ENCODE measurements at regions not wholly inside any gene's neighbourhood (a gene's known extent, or its start where the extent isn't known, plus 50 kb on each side); places are given as distances from the start of the nearest gene placed in this dataset.

GRCh38 chr5:62705022-62705421, 126.4 kb downstream of the LRRC70 start:
- Histone ChIP-seq H3K9ac (no peak overlapping the region), H3K27me3 (no peaks in the 10 kb centered on the region), H3F3A (ENCODE audit: low read depth) (peaks cover 4% of the 10 kb centered on the region), H2AFZ (replicated peaks) (no peak overlapping the region), H3K9me3 (ENCODE audit: low read depth) (no peaks in the 10 kb centered on the region), H3K4me1 (peaks cover 9% of the 10 kb centered on the region), H3K79me2 (ENCODE audit: low read depth) (no peaks in the 10 kb centered on the region), H3K4me2 (no peak overlapping the region), H3K27ac (no peak overlapping the region), H4K20me1 (ENCODE audit: low read depth) (no peaks in the 10 kb centered on the region), H3K36me3 (no peaks in the 10 kb centered on the region), H3K4me3 (no peak overlapping the region)
- H3K9me3 Mint-ChIP-seq, result peaks cover 2% of the 10 kb centered on the region
- no peak overlapping the region for H3K4me3 Mint-ChIP-seq
- no peaks in the 10 kb centered on the region for H3K36me3 Mint-ChIP-seq
- H3K4me1 Mint-ChIP-seq, result no peaks in the 10 kb centered on the region
- no peak for DNase-seq (ENCODE audit: low spot score)
- no peak overlapping the region for H3K27ac Mint-ChIP-seq
- H3K27me3 Mint-ChIP-seq (ENCODE audit: insufficient read depth, low read depth), result peaks cover 2% of the 10 kb centered on the region
- TF ChIP-seq EZH2phosphoT487 (IDR thresholded peaks at IDR 0.05) (no peak), EZH2 (IDR thresholded peaks at IDR 0.05) (no peak)
- TF ChIP-seq, protein P1, sequence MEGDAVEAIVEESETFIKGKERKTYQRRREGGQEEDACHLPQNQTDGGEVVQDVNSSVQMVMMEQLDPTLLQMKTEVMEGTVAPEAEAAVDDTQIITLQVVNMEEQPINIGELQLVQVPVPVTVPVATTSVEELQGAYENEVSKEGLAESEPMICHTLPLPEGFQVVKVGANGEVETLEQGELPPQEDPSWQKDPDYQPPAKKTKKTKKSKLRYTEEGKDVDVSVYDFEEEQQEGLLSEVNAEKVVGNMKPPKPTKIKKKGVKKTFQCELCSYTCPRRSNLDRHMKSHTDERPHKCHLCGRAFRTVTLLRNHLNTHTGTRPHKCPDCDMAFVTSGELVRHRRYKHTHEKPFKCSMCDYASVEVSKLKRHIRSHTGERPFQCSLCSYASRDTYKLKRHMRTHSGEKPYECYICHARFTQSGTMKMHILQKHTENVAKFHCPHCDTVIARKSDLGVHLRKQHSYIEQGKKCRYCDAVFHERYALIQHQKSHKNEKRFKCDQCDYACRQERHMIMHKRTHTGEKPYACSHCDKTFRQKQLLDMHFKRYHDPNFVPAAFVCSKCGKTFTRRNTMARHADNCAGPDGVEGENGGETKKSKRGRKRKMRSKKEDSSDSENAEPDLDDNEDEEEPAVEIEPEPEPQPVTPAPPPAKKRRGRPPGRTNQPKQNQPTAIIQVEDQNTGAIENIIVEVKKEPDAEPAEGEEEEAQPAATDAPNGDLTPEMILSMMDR (IDR thresholded peaks at IDR 0.05), result no peak

- Histone ChIP-seq H3K36me3 (no peaks in the 10 kb centered on the region), H3K4me1 (peaks cover 9% of the 10 kb centered on the region)
Observed at GRCh38 chr5:62702126-62702525, 123.5 kb downstream of the LRRC70 start.

DNA sequence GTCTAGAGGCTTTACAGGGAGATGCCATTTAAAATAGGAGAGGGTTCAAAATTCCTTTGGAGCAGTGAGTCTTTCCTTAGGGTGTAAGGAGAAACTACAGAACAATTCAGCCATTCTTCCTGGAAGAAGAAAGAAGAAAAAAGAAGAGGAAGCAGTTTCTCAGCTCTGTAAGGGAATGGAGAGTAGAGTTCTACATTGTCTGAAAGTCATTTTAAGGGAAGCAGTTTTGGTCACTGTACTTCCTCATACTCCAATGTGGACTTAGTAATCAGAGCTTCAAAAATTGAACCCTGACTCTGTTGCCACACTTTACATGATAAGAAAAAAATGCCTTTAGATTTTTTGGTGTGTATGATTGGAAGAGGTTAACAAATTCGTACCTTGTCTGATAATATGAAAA, 122.4 kb downstream of the LRRC70 start:
- no peak overlapping the region for H3K4me3 ChIP-seq
- TF ChIP-seq EZH2 (IDR thresholded peaks at IDR 0.05) (no peak), EZH2phosphoT487 (IDR thresholded peaks at IDR 0.05) (no peak)
- peak overlapping the region; percentile 47 for H3K27ac ChIP-seq
- no peaks in the 10 kb centered on the region for H3K9me3 Mint-ChIP-seq
- no peaks in the 10 kb centered on the region for H3K4me1 Mint-ChIP-seq
- H3K9ac ChIP-seq, result no peak overlapping the region
- no peaks in the 10 kb centered on the region for H4K20me1 ChIP-seq (ENCODE audit: low read depth)
- no peaks in the 10 kb centered on the region for H3K36me3 ChIP-seq
- H3F3A ChIP-seq (ENCODE audit: low read depth), result peaks cover 4% of the 10 kb centered on the region
- H3K79me2 ChIP-seq (ENCODE audit: low read depth), result no peaks in the 10 kb centered on the region
- peak overlapping the region; percentile 21 for H3K4me2 ChIP-seq
- peaks cover 9% of the 10 kb centered on the region for H3K4me1 ChIP-seq
- H3K4me3 Mint-ChIP-seq, result no peak overlapping the region
- H2AFZ ChIP-seq (replicated peaks), result no peak overlapping the region
- peaks cover 4% of the 10 kb centered on the region for H3K27me3 Mint-ChIP-seq (ENCODE audit: insufficient read depth, low read depth)
- no peaks in the 10 kb centered on the region for H3K9me3 ChIP-seq (ENCODE audit: low read depth)
- no peaks in the 10 kb centered on the region for H3K36me3 Mint-ChIP-seq
- DNase-seq (ENCODE audit: low spot score), result no peak
- H3K27me3 ChIP-seq, result no peaks in the 10 kb centered on the region
- no peak overlapping the region for H3K27ac Mint-ChIP-seq

More at GRCh38 chr5:62702126-62702525, 123.5 kb downstream of the LRRC70 start:
- H3K4me1 Mint-ChIP-seq, result no peaks in the 10 kb centered on the region
- Histone ChIP-seq H4K20me1 (ENCODE audit: low read depth) (no peaks in the 10 kb centered on the region), H3F3A (ENCODE audit: low read depth) (peaks cover 4% of the 10 kb centered on the region), H2AFZ (replicated peaks) (no peak overlapping the region), H3K27me3 (no peaks in the 10 kb centered on the region), H3K79me2 (ENCODE audit: low read depth) (no peaks in the 10 kb centered on the region), H3K27ac (no peak overlapping the region), H3K9ac (no peak overlapping the region), H3K4me3 (no peak overlapping the region), H3K4me2 (no peak overlapping the region), H3K9me3 (ENCODE audit: low read depth) (no peaks in the 10 kb centered on the region)
- peaks cover 2% of the 10 kb centered on the region for H3K27me3 Mint-ChIP-seq (ENCODE audit: insufficient read depth, low read depth)
- TF ChIP-seq EZH2 (IDR thresholded peaks at IDR 0.05) (no peak), EZH2phosphoT487 (IDR thresholded peaks at IDR 0.05) (no peak)
- TF ChIP-seq, protein P1 (IDR thresholded peaks at IDR 0.05), result no peak
- no peaks in the 10 kb centered on the region for H3K9me3 Mint-ChIP-seq
- no peaks in the 10 kb centered on the region for H3K36me3 Mint-ChIP-seq
- no peak overlapping the region for H3K27ac Mint-ChIP-seq
- no peak for DNase-seq (ENCODE audit: low spot score)
- H3K4me3 Mint-ChIP-seq, result no peak overlapping the region

GRCh38 chr5:62698756-62699155, 120.1 kb downstream of the LRRC70 start:
- Mint-ChIP-seq H3K36me3 (no peaks in the 10 kb centered on the region), H3K27me3 (ENCODE audit: insufficient read depth, low read depth) (peaks cover 4% of the 10 kb centered on the region), H3K27ac (no peak overlapping the region), H3K9me3 (no peaks in the 10 kb centered on the region), H3K4me3 (no peak overlapping the region), H3K4me1 (no peaks in the 10 kb centered on the region)
- H2AFZ ChIP-seq (replicated peaks), result no peak overlapping the region
- DNase-seq (ENCODE audit: low spot score), result no peak
- H3K9ac ChIP-seq, result no peak overlapping the region
- no peaks in the 10 kb centered on the region for H4K20me1 ChIP-seq (ENCODE audit: low read depth)
- no peak overlapping the region for H3K4me3 ChIP-seq
- peaks cover 4% of the 10 kb centered on the region for H3F3A ChIP-seq (ENCODE audit: low read depth)
- no peak for TF ChIP-seq EZH2 (IDR thresholded peaks at IDR 0.05)
- TF ChIP-seq, protein P1 (IDR thresholded peaks at IDR 0.05), result no peak
- no peak for TF ChIP-seq EZH2phosphoT487 (IDR thresholded peaks at IDR 0.05)
- H3K4me2 ChIP-seq, result no peak overlapping the region
- H3K79me2 ChIP-seq (ENCODE audit: low read depth), result no peaks in the 10 kb centered on the region
- H3K9me3 ChIP-seq (ENCODE audit: low read depth), result no peaks in the 10 kb centered on the region
- H3K27ac ChIP-seq, result no peak overlapping the region
- no peaks in the 10 kb centered on the region for H3K36me3 ChIP-seq
- peaks cover 9% of the 10 kb centered on the region for H3K4me1 ChIP-seq
- H3K27me3 ChIP-seq, result no peaks in the 10 kb centered on the region
